Breast epithelium (tissue), 3 donors: ENCODE measurements at regions not wholly inside any gene's neighbourhood (a gene's known extent, or its start where the extent isn't known, plus 50 kb on each side); places are given as distances from the start of the nearest gene placed in this dataset.

Experiments
- POLR2A ChIP-seq: fragments of 450-650 bp; IDR thresholded peaks from one replicate; pipeline ENCODE4 v1.6.1; 2016; ENCODE audit warnings: antibody characterized with exemption, mild to moderate bottlenecking, moderate library complexity
- TF ChIP-seq, protein P1 (sequence below), 3 donors: fragments of 450-650 bp; IDR thresholded peaks; one replicate each; pipeline ENCODE4 v1.5.1; 2016 to 2017; ENCODE audit warnings: antibody characterized with exemption in 3 of 3, mild to moderate bottlenecking in 3 of 3, moderate library complexity in 3 of 3

GRCh38 chr21:35658242-35658641, 402.1 kb downstream of the SETD4 start:
- no peak for TF ChIP-seq POLR2A
- TF ChIP-seq, protein P1, sequence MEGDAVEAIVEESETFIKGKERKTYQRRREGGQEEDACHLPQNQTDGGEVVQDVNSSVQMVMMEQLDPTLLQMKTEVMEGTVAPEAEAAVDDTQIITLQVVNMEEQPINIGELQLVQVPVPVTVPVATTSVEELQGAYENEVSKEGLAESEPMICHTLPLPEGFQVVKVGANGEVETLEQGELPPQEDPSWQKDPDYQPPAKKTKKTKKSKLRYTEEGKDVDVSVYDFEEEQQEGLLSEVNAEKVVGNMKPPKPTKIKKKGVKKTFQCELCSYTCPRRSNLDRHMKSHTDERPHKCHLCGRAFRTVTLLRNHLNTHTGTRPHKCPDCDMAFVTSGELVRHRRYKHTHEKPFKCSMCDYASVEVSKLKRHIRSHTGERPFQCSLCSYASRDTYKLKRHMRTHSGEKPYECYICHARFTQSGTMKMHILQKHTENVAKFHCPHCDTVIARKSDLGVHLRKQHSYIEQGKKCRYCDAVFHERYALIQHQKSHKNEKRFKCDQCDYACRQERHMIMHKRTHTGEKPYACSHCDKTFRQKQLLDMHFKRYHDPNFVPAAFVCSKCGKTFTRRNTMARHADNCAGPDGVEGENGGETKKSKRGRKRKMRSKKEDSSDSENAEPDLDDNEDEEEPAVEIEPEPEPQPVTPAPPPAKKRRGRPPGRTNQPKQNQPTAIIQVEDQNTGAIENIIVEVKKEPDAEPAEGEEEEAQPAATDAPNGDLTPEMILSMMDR (IDR thresholded peaks at IDR 0.05) = no peak
